ENCODE measurements at regions not wholly inside any gene's neighbourhood (a gene's known extent, or its start where the extent isn't known, plus 50 kb on each side); places are given as distances from the start of the nearest gene placed in this dataset.

- TF ChIP-seq, protein P1, sequence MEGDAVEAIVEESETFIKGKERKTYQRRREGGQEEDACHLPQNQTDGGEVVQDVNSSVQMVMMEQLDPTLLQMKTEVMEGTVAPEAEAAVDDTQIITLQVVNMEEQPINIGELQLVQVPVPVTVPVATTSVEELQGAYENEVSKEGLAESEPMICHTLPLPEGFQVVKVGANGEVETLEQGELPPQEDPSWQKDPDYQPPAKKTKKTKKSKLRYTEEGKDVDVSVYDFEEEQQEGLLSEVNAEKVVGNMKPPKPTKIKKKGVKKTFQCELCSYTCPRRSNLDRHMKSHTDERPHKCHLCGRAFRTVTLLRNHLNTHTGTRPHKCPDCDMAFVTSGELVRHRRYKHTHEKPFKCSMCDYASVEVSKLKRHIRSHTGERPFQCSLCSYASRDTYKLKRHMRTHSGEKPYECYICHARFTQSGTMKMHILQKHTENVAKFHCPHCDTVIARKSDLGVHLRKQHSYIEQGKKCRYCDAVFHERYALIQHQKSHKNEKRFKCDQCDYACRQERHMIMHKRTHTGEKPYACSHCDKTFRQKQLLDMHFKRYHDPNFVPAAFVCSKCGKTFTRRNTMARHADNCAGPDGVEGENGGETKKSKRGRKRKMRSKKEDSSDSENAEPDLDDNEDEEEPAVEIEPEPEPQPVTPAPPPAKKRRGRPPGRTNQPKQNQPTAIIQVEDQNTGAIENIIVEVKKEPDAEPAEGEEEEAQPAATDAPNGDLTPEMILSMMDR (IDR thresholded peaks at IDR 0.05; ENCODE audit: low read depth, low read length, poor library complexity, severe bottlenecking): no peak
- TF ChIP-seq EZH2phosphoT487 (IDR thresholded peaks at IDR 0.05; ENCODE audit: borderline replicate concordance, low read length): no peak
Observed at GRCh38 chr3:23657647-23658046, 148.1 kb upstream of the UBE2E1 start.
